ENCODE measurements at regions not wholly inside any gene's neighbourhood (a gene's known extent, or its start where the extent isn't known, plus 50 kb on each side); places are given as distances from the start of the nearest gene placed in this dataset.
A peak's percentile ranks its signal among the peaks of the same experiment; 100 is the strongest.
"Not testable (repeated sequence)": the region's sequence is repeated elsewhere in the genome, so short reads cannot be mapped to it uniquely, and the experiment has no call there.

GRCh38 chr5:37930350-37930749, 90.5 kb upstream of the GDNF start:
- Histone ChIP-seq H3K27me3 (ENCODE audit: control insufficient read depth, insufficient read depth, low read length) (no peaks in the 10 kb centered on the region; the same call in 1 of the 2 replicates), H3K36me3 (replicated peaks; ENCODE audit: control insufficient read depth, insufficient read depth, low read length) (no peaks in the 10 kb centered on the region), H3K4me3 (ENCODE audit: insufficient read depth, low read depth, low read length) (no peak overlapping the region)
- no peak for DNase-seq

DNA sequence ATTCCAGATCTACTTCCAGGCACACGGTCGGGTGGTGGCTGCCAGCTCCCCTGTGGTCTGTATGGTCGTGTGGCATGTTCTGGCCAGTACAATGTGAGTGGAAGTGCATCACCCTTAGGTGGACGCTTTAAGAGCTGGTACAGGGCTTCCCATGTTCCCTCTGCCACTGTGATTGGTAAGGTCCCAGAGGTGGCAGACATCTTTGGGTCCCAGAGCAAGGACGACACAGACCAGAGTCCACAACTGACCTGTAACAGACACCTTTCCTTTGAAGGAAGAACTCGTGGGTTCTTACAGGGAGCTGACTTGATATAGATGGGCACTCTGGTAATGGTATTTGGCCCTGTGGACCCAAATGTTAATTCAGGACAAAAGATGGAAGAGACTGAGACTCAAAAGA, 90.0 kb upstream of the GDNF start:
- Histone ChIP-seq H3K4me3 (ENCODE audit: insufficient read depth, low read depth, low read length) (no peak overlapping the region), H3K27me3 (ENCODE audit: control insufficient read depth, insufficient read depth, low read length) (no peaks in the 10 kb centered on the region; the same call in 1 of the 2 replicates), H3K36me3 (replicated peaks; ENCODE audit: control insufficient read depth, insufficient read depth, low read length) (no peaks in the 10 kb centered on the region)
- no peak for DNase-seq

DNA sequence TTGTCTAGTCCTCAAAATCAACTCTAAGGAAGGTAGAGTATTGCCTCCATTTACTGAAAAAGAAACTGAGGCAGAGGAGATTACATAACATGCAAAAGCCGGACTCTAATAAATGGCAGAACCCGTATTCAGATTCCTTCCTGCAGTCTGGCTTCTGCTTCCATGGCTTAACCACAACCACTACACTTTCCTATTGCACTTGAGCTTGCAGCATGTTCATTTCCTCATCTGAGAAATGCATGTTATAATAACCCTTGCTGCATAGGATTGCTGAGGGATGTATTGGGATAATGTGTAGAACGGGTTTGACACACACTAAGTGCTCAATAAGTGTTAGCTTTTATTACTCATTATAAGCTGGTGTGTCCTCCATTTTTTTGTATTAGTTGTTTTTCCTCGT, 87.9 kb upstream of the GDNF start:
- H3K4me3 ChIP-seq (ENCODE audit: insufficient read depth, low read depth, low read length); H3K27me3 ChIP-seq (ENCODE audit: control insufficient read depth, insufficient read depth, low read length); DNase-seq; H3K36me3 ChIP-seq (replicated peaks; ENCODE audit: control insufficient read depth, insufficient read depth, low read length): not testable (repeated sequence)

- no peak for DNase-seq
These were observed 86.9 kb upstream of the GDNF start for GRCh38 chr5:37926732-37927131.

DNA sequence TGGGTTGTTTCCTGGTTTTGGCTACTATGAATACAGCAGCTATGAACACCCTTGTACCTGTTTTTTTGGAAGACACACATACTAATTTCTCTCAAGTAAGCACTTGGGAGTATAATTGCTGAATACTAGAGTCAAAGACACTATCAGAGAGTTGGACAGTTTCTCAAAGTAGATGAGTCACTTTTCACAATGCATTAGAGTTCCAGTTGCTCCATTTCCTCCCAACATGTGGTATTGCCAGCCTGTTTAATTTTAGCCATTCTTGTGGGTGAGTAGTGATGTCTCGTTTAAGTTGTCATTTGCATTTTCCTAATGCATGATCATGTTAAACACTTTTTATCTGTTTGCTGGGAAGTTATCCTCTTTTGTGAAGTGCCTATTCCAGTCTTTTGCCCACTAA, 81.6 kb upstream of the GDNF start:
- Histone ChIP-seq H3K27me3 (ENCODE audit: control insufficient read depth, insufficient read depth, low read length) (no peaks in the 10 kb centered on the region), H3K36me3 (replicated peaks; ENCODE audit: control insufficient read depth, insufficient read depth, low read length) (no peaks in the 10 kb centered on the region), H3K4me3 (ENCODE audit: insufficient read depth, low read depth, low read length) (no peak overlapping the region)
- DNase-seq, result no peak

More at GRCh38 chr5:37926732-37927131, 86.9 kb upstream of the GDNF start:
- no peak overlapping the region for H3K4me3 ChIP-seq (ENCODE audit: insufficient read depth, low read depth, low read length)
- H3K36me3 ChIP-seq (replicated peaks; ENCODE audit: control insufficient read depth, insufficient read depth, low read length), result no peaks in the 10 kb centered on the region
- H3K27me3 ChIP-seq (ENCODE audit: control insufficient read depth, insufficient read depth, low read length), result no peaks in the 10 kb centered on the region; the same call in 1 of the 2 replicates

DNA sequence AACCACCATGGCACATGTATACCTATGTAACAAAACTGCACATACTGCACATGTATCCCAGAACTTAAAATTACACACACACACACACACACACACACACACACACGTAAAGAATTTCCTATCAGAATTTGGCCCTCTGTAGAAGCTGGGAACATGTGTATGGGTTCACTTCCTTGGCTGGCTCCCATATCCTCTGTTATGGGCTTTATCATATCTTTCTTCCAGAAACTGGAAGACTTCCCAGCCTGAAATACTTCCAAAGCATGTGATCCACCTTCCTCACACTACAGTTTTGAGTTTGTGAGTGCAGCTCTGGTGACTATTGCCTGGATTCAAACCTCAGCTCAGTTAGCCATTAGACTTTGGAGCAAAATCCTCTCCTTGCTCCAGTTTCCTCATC, 78.6 kb upstream of the GDNF start:
- DNase-seq, result no peak
- Histone ChIP-seq H3K36me3 (replicated peaks; ENCODE audit: control insufficient read depth, insufficient read depth, low read length) (no peaks in the 10 kb centered on the region), H3K4me3 (ENCODE audit: insufficient read depth, low read depth, low read length) (no peak overlapping the region), H3K27me3 (ENCODE audit: control insufficient read depth, insufficient read depth, low read length) (no peaks in the 10 kb centered on the region)

DNA sequence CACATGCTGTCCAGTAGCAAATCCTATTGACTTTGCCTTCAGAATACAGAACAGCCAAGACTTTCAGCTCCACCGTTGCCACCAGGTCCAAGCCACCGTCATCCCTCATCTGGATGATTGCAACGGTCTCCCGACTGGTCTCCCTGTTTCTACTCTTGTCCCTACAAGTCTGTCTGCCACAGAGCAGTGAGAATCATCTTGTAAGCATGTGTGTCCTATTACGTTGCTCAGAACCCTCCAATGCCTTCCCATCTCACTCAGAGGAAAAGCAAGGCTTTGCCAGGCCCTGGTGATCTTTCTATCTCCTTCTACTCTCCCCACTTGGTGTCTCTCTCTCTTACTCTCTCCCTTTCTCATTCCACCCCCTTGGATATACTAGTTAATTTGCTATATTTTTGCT, 76.7 kb upstream of the GDNF start:
- no peak overlapping the region for H3K4me3 ChIP-seq (ENCODE audit: insufficient read depth, low read depth, low read length)

DNA sequence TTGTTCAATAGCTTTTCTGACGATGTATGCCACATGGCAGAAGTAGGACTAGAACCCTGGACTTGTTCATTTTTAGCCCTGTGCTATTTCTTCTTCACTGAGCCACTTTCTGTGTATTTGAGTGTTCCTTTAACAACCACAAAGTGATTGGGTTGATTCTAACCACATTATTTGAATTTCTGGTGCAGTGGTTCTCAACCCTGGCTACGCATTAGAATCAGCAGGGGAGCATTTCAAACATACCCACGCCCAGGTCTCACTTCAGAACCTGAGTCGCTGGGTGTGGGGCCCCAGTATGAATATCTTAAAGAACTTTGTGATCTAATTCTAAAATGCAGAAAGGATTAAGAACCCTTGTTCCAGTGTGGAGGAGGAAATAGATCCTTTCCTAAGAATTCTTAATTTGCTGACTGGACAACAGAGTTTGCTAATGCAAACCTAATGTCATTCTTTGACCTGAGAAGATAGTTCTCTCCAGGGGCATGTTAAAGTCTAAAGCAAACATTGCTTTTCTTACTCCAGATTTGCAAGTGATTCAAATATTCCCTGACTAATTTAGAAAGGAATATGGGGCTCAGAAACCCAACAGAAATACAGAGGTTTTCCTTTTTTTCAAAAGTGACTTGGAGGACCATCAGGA, 75.4 kb upstream of the GDNF start:
- Histone ChIP-seq H3K27me3 (ENCODE audit: control insufficient read depth, insufficient read depth, low read length) (no peaks in the 10 kb centered on the region), H3K36me3 (replicated peaks; ENCODE audit: control insufficient read depth, insufficient read depth, low read length) (no peaks in the 10 kb centered on the region), H3K4me3 (ENCODE audit: insufficient read depth, low read depth, low read length) (no peak overlapping the region)
- no peak for DNase-seq

More for the DNA sequence above, 76.7 kb upstream of the GDNF start:
- DNase-seq, result no peak
- no peaks in the 10 kb centered on the region for H3K36me3 ChIP-seq (replicated peaks; ENCODE audit: control insufficient read depth, insufficient read depth, low read length)
- no peaks in the 10 kb centered on the region for H3K27me3 ChIP-seq (ENCODE audit: control insufficient read depth, insufficient read depth, low read length)

DNA sequence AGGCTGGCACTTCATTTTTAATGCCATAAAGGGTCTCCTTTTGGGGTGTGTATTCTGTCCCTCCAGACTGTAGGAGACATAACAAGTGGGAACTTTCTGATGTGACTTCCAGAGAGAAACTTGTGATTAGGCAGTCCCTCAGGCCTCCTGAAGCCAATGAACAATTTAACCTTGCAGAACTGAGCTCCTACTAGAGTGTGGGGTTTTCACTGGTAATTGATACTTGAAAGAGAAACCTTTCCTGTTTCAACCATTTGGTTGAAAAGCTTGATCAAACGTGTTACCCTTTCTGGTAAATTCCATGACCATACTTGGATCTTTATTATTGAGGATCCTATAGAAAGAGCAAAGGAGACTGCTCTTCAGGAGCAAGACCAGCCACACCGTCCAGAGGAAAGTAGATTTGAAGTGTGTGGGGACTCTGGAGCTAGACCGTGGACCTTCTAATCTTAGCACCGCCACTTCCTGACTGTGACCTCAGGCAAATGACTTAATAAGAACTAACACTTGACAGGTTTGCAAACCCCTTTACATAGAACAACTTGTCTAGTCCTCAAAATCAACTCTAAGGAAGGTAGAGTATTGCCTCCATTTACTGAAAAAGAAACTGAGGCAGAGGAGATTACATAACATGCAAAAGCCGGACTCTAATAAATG, 69.9 kb upstream of the GDNF start:
- not testable (repeated sequence) for H3K36me3 ChIP-seq (replicated peaks; ENCODE audit: control insufficient read depth, insufficient read depth, low read length); DNase-seq; H3K27me3 ChIP-seq (ENCODE audit: control insufficient read depth, insufficient read depth, low read length); H3K4me3 ChIP-seq (ENCODE audit: insufficient read depth, low read depth, low read length)

DNA sequence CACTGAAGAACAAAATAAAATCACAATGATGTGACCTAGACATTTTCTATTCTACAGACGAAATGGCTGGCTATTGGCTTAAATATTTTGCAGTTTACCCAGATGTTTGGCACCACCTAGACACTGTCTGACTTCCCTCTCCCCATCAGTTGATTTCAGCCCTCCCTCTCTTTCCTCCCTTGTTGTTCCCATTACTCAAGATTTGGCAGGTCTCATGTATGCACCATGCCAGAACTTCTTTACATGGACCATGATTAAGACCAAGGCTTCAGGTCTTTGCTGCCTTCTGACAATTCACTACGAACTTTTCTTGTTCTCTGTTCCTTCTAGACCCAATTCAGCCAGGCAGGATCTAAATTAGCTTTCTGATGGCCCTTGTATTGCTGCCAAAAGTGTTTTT, 66.6 kb upstream of the GDNF start:
- Histone ChIP-seq H3K36me3 (replicated peaks; ENCODE audit: control insufficient read depth, insufficient read depth, low read length) (no peaks in the 10 kb centered on the region), H3K27me3 (ENCODE audit: control insufficient read depth, insufficient read depth, low read length) (no peaks in the 10 kb centered on the region), H3K4me3 (ENCODE audit: insufficient read depth, low read depth, low read length) (no peak overlapping the region)
- no peak for DNase-seq

- no peak for DNase-seq
- no peak overlapping the region for H3K4me3 ChIP-seq (ENCODE audit: insufficient read depth, low read depth, low read length)
- no peaks in the 10 kb centered on the region for H3K27me3 ChIP-seq (ENCODE audit: control insufficient read depth, insufficient read depth, low read length)
- H3K36me3 ChIP-seq (replicated peaks; ENCODE audit: control insufficient read depth, insufficient read depth, low read length), result no peaks in the 10 kb centered on the region
These were observed 65.4 kb upstream of the GDNF start for GRCh38 chr5:37905230-37905629.

DNA sequence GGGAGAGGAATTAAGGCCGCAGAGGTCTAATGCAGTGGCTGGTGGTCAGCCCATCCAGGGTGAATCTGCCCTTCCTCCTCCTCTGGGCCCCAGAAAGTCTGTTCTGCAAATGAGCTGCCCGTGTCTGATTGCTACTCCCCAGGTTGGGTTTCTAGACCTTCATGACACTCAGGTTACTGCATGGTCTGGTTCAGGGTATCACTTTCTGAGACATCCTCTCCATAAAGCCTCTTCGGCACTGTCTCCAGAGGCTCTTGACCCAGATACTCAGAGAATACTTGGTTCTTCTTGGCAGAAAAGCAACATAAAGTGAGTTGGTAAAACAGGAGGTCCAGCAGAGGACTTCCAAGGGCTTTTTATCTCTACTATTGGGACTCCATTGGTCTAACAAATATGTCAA, 62.5 kb upstream of the GDNF start:
- H3K36me3 ChIP-seq (replicated peaks; ENCODE audit: control insufficient read depth, insufficient read depth, low read length), result no peaks in the 10 kb centered on the region
- DNase-seq, result no peak
- H3K27me3 ChIP-seq (ENCODE audit: control insufficient read depth, insufficient read depth, low read length), result no peaks in the 10 kb centered on the region
- H3K4me3 ChIP-seq (ENCODE audit: insufficient read depth, low read depth, low read length), result no peak overlapping the region

DNA sequence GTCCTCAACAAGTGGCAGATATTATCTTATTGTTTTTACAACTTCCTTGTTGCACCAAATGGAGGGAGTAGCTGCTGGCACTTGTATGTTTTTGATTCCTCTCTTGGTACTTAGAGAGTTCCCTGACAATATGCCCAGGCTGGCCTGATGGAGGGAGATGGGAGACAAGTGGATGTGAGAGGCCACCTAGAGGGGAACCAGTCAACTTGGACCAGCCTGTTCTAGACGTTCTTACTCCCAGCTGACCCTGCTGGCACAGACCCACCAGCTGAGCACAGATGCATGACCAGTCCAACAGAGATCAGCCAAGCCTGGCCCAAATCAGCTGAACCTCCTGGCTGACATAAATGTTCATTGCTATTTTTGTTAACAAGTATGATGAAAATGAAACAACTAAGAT, 60.9 kb upstream of the GDNF start:
- Histone ChIP-seq H3K27me3 (ENCODE audit: control insufficient read depth, insufficient read depth, low read length) (no peaks in the 10 kb centered on the region), H3K36me3 (replicated peaks; ENCODE audit: control insufficient read depth, insufficient read depth, low read length) (no peaks in the 10 kb centered on the region), H3K4me3 (ENCODE audit: insufficient read depth, low read depth, low read length) (no peak overlapping the region)
- DNase-seq, result peak; percentile 17

DNA sequence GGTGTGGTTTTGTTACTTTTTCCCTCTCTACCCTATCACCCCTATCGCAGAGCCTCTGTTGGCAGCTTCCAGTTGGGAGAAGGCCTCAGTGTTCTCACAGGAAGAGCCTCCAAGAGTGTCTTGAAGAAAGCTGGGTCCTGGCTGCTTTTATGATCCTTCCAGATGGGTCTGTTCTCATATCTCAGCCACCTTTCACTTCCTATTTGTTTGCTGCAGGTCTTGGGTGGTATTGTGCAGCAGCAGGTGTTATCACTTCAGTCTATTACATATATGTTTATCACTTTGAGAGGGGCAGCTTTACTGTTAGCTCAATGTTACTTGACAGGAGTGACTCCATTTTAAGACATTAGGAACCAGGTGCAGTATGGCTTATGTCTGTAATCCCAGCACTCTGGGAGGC, 59.2 kb upstream of the GDNF start:
- Histone ChIP-seq H3K27me3 (ENCODE audit: control insufficient read depth, insufficient read depth, low read length) (no peaks in the 10 kb centered on the region), H3K4me3 (ENCODE audit: insufficient read depth, low read depth, low read length) (no peak overlapping the region), H3K36me3 (replicated peaks; ENCODE audit: control insufficient read depth, insufficient read depth, low read length) (no peaks in the 10 kb centered on the region)
- DNase-seq, result no peak

GRCh38 chr5:37896159-37896558, 56.3 kb upstream of the GDNF start:
- H3K27me3 ChIP-seq (ENCODE audit: control insufficient read depth, insufficient read depth, low read length), result no peaks in the 10 kb centered on the region
- H3K4me3 ChIP-seq (ENCODE audit: insufficient read depth, low read depth, low read length), result no peak overlapping the region
- no peaks in the 10 kb centered on the region for H3K36me3 ChIP-seq (replicated peaks; ENCODE audit: control insufficient read depth, insufficient read depth, low read length)
- DNase-seq, result no peak

Data from H7 (cell line).